Fibroblast of skin of abdomen (primary cell): ENCODE measurements at regions not wholly inside any gene's neighbourhood (a gene's known extent, or its start where the extent isn't known, plus 50 kb on each side); places are given as distances from the start of the nearest gene placed in this dataset.

Experiments used
- DNase-seq: peaks from one replicate; pipeline ENCODE4 v3.0.0-alpha.2; 2013

DNA sequence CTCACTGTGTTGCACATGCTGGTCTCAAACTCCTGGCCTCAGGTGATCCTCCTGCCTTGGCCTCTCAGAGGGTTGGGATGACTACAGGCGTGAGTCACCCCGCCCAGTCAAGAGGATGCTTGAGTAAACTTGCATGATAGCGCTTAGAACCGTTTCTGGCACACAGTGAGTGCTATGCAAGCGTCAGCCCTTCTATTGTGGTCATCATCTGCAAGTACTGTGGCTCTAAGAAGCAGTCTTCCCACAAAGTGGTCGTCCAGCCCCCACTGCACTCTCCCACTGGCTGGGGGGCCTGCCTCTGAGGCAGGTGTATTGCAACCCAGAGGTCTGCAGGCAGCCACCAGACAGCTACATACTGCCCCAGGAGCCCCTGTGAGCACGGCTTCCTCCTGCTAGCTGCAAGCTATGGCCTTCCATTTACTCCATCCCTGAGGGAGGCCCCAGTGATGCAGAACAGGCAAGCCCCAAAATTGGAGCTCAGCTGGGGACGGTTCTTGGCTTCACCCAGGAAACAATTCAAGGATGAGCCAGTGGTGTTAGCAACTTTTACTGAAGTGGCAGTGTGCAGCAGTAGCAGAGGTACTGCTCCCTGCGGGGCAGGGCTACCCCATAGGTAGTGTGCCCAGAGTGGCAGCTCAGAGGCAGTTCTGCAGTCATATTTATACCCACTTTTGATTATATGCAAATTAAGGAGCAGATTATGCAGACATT lies 95.4 kb downstream of the LSM3 start:
- DNase-seq: no peak

DNA sequence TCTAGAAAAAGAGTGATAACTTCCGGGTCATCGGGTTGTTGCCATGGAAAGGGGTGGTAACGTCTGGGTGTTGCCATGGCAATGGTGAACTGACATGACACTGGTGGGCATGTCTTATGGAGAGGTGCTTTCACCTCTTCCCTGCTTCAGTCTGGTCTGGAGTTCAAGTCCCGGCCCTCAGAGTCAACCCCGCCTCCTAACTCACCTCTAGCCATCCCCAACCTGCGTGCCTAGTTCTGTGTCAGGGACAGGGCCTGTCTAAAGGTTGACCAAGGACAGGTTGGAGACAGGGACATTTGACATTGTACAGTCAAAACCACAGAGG lies 96.0 kb downstream of the LSM3 start:
- no peak for DNase-seq

DNA sequence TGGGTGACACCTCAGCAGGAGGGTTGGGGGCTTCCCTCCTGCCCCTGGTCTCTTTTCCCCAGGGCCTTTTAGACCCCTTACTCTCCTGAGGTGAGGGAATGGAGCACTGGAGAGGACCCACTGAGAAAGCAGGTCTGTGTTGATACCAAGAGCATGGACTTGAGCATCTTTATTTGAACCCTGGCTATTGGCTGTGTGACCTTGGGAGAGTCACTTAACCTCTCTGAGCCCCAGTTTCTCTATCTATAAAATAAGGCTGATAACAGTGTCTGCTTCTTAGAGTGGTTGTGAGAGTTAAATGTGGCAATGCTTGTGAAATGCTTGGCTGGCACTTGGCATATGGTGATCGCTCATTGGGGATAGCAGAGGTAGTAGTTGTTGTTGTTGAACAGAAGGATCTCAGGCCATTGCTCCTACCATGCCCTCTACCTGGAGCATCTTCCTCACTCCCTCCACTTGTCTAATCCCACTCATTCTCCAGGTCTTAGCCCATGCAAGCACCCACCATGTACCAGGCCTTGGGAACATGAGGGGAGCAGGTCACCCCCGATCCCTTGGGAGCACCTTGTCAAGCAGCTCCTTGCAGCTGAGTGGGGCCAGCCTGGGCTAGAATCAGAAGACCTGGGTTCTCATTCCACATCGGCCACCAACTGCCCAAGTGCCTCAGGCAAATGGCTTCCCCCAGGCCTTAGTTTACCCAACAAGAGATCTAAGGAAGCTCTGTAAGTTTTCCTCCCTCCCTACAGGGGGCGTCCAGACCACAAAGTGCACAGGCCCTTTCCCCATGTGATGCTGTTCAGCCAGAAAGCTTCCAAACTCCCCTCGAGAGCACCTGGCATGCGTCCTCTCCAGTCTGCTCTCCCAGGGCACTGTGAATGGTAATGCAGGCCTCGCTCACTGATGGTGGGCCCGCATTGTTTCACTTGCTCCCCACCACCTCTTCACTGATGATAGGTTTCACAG lies 96.7 kb downstream of the LSM3 start:
- no peak for DNase-seq

- no peak for DNase-seq
These were observed 97.6 kb downstream of the LSM3 start for GRCh38 chr3:14275962-14276909.

GRCh38 chr3:14277557-14277956 lies 98.9 kb downstream of the LSM3 start:
- no peak for DNase-seq

- no peak for DNase-seq
These were observed 99.7 kb downstream of the LSM3 start for GRCh38 chr3:14278265-14278798.

DNA sequence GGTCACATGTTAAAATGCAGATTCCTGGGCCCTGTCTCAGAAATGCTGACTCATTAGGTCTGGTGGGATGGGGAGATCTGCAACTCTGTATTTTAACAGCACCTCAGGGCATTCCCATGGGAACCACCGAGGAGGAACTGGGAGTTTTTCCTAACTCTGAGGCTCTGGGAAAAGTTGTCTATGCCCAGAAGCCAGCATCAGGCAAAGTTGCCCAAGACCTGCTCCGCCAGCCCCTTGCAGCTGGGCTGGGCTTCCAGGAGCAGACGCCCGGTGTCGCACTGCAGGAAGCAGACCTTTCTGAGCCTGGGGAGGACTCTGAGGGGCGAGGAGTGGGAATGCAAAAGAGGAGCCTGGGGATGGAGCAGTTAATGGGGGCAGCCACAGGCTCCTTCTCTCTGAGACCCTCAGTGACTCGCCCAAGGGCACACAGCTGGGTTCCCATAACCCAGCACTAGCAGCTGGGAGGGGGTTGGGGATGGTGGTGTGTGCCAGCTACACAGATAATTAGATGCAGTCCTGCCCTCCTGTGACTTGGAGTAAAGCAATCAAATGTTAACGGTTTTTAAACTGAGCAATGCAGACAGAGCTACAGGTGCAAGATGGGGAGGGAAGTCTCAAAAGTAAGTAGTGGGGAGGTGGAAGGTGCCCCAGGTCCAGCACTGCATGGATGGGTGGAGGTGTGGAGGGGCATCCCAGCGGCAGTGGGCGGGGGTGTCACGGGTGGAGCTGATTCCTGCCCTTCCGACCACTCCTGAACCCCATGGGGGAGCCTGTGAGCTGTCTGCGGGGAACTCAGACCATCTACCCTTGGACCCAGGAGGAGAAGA lies 100.4 kb downstream of the LSM3 start:
- DNase-seq: no peak

DNA sequence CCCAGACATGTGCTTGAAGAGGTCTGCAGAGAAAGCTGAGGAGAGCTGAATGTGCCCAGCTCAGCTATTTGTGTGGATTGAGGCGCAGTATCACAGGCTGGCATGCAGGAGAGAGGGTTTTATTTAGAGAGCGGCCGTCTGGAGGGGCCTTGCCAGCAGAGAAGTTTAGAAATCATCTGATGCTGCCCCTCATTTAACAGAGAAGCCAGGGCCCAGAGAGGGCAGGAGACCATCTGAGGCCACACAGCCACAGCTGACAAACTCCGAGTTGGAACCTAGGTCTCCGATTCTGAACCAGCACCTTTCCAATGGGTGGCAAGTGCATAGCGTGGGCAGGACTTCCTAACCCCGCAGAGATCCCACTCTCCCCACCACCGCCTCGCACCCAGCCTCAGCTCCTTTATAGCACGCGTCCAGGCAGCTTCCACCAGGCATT lies 101.0 kb downstream of the LSM3 start:
- DNase-seq: no peak

- DNase-seq: no peak
These were observed 101.7 kb downstream of the LSM3 start for GRCh38 chr3:14280326-14280725.

- no peak for DNase-seq
These were observed 102.4 kb downstream of the LSM3 start for GRCh38 chr3:14281053-14281452.

DNA sequence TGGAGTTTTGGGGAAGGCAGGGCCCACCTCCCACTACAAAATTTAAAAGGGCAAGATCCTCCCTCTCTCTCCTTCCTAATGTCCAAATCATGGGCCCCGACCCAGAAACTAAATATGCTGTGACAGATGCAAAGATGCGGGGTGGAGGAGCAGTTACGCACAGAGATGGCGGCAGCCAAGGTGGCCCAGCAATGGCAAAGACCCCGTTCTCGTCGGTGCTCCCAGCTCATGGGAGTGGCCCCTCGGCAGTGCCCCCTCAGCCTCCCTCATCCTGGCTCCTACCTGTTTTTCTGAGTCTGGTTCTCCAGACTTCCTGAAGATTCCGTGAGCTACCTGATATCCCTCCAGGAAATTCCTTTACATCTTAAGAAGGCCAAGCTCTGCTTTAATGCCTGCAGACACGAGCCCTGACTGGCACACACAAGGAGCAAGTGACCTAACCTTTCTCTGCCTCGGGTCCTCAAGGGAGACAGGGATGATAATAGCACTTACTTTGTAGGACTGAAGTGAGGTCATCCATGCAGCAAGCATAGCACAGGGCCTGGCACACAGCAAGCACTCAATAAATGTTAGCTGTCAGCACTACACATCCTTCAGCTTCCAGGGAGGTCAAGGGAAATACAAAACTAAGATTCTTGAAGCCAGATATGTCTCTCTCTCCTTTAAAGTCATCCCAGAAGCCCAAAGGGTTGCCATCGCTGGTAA lies 103.5 kb downstream of the LSM3 start:
- no peak for DNase-seq

DNA sequence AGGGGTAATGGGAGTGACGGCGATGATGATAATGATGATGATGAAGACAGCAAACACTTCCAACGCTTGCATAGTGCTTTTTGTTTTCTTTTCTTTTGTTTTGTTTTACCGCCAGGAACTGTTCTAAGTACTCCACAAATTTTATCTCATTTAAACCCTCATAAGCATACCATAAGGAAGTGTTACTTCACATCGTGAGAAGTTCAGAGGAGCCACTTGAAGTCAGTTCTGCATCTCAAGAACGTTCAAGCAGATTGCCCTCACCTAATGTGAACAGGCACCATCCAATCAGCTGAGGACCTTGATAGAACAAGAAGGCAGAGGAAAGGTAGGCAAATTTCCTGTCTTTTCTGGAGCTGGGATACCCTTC lies 104.1 kb downstream of the LSM3 start:
- no peak for DNase-seq

- no peak for DNase-seq
These were observed 104.6 kb downstream of the LSM3 start for GRCh38 chr3:14283092-14283812.

- peak; percentile 35 for DNase-seq
These were observed 105.3 kb downstream of the LSM3 start for GRCh38 chr3:14283813-14284438.

DNA sequence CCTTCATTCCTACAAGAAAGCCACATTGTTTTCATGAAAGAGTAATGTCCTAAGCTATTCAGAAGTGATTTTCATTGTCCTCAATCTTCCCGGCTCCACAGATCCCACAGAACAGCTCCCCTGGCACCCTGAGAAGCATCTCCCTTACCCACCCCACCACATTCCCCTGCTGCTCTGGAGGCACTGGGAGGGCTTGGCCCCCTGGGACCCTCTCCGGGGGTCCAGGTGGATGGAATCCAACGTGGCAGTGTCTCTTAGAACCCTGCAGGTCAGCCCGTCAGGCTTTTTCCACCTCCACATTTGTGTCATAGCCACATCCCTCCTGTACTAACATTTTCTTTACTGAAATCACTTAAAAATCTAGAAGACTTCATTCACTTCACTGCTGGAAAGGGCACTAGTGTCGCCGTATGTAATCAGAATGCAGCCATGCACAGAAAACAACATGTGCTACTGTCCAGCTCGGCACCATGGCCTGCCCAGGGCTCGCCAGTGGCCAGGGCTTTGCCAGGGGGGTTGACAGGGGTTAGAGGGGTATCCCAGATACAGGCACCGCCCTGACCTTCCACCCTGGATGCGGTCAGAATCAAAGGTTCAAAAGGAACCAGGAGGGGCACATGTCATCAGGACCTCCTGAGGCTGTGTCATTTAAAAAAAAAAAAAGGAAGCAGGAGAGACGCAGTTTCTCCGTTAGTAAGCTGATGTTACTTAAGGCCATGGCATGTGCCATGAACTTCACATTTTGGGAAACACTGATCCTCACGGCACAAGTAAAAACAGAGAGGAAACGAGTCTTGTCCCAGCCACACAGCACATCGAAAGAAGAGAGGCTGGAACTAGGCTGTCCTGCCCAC lies 106.3 kb downstream of the LSM3 start:
- DNase-seq: no peak

- no peak for DNase-seq
These were observed 106.9 kb downstream of the LSM3 start for GRCh38 chr3:14285548-14285925.

DNA sequence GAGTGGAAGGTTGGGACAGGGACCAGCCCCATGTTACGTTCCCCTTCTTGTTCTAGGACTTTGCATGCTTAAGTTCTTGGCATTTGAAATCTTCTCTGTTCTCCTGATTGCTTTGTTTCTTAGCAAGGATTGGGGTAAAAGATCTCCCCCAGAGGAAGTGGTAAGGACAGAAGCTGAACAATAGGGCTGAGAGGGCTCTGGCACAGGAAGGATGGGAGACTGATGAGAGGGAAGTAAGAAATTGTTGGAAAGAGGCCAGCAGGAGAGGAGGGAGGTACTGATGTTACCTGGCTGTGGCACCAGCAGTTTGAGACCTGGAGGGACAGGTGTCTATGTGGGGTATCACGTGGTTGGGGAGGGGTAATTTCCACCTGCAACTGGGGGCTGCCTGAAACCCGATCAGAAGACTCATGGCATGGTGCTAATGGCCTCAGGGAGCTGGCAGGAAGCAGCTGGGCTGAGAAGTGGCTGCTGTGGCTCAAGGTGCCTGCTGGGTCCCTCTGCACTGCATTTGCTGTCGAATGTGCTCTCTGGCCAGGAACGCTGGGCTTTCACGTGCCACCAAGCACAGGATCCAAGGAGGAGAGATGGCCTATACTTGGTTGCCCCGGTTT lies 108.4 kb downstream of the LSM3 start:
- DNase-seq: no peak

DNA sequence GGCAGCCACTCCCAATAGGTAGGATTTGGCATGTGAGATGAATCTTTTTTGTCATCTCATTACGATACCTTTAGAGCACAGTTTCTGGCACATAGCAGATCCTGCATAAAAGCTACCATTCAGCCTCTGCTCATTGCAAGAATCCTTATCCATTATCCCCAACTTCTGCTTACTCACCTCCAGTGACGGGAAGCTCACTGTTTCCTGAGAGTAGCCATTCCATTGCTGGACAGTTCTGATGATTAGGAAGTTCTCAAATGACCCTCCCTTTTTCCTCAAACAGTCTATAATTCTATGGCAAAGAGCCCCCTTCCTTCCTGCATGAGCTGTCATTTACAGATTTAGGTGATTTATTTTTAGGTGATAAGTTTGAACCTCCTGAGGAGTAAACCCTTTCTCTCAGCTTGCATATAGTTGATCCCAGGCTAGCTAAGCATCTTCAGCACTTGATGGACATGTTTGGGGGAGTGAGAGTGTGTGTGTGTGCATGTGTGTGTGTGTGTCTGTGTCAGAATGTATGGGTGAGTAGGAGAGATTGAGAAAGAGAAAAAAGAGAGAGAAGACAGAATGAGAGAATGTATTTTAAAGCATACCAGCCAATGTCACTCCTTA lies 109.7 kb downstream of the LSM3 start:
- DNase-seq: no peak
